Panc1 (cell line): ENCODE measurements at regions not wholly inside any gene's neighbourhood (a gene's known extent, or its start where the extent isn't known, plus 50 kb on each side); places are given as distances from the start of the nearest gene placed in this dataset.

Experiments used
- ATAC-seq: fragments of 200-7000 bp; cut with Tn5 transposase; 2 replicates; pipeline ENCODE4 v1.9.1; 2020; ENCODE audit warnings: mild to moderate bottlenecking, moderate library complexity
- BruUV-seq: library from RNA; stranded (reverse); fragments of 400-500 nt; replicated peaks from 2 replicates; lab custom pipeline; 2021; lab: Mats Ljungman, UMichigan
- CTCF ChIA-PET: fragments of 300-600 bp; sonication (Branson Sonifier 250); formaldehyde crosslinking; loops from one replicate; lab custom pipeline; 2022; ENCODE audit warnings: antibody characterized with exemption; lab: Charles Lee
- POLR2A ChIA-PET: fragments of 300-600 bp; sonication (Branson Sonifier 250); formaldehyde crosslinking; loops from one replicate; lab custom pipeline; 2022; ENCODE audit warnings: antibody characterized with exemption; lab: Charles Lee
- DNase-seq: peaks from one replicate; pipeline ENCODE4 v3.0.0-alpha.2; 2010; ENCODE audit warnings: low read depth, low spot score
- H3K27ac ChIP-seq: 2 replicates; pipeline ENCODE4 v1.5.1; 2011; ENCODE audit warnings: mild to moderate bottlenecking, low read length, inconsistent platforms
- H3K27me3 ChIP-seq: fragments of 200-500 bp; sonication (Bioruptor generic); 2 replicates; pipeline ENCODE4 v1.6.0; 2014; ENCODE audit warnings: low read length, inconsistent platforms; ENCODE audit not compliant: control insufficient read depth, insufficient read depth
- H3K36me3 ChIP-seq: fragments of 200-500 bp; sonication (Bioruptor generic); 2 replicates; pipeline ENCODE4 v1.5.1; 2014; ENCODE audit warnings: inconsistent platforms, mild to moderate bottlenecking, low read length, moderate library complexity; ENCODE audit not compliant: control insufficient read depth, insufficient read depth
- H3K4me1 ChIP-seq: 2 replicates; pipeline ENCODE4 v1.5.1; 2011; ENCODE audit warnings: inconsistent platforms, mild to moderate bottlenecking, low read length, moderate library complexity; ENCODE audit not compliant: control insufficient read depth, insufficient read depth
- H3K4me3 ChIP-seq, 2 experiments: 2 replicates each; pipeline ENCODE4 v1.5.1; 2011 to 2012; ENCODE audit warnings: low read depth in 2 of 2, low read length in 2 of 2, mild to moderate bottlenecking in 2 of 2, inconsistent platforms in 1 of 2, moderate library complexity in 1 of 2
- H3K9me3 ChIP-seq: fragments of 200-500 bp; sonication (Bioruptor generic); 2 replicates; pipeline ENCODE4 v1.5.1; 2014; ENCODE audit warnings: low read depth, mild to moderate bottlenecking, inconsistent platforms, low read length, moderate library complexity; ENCODE audit not compliant: control insufficient read depth, insufficient read depth
- POLR2AphosphoS5 ChIP-seq: IDR thresholded peaks from 2 replicates; pipeline ENCODE4 v1.6.1; 2012; ENCODE audit warnings: mild to moderate bottlenecking, low read depth, low read length, moderate library complexity
- SIN3A ChIP-seq: IDR thresholded peaks from 2 replicates; pipeline ENCODE4 v1.6.1; 2012; ENCODE audit warnings: low read depth, mild to moderate bottlenecking, low read length, moderate library complexity, borderline replicate concordance; ENCODE audit not compliant: insufficient read depth
- TCF7L2 ChIP-seq: IDR thresholded peaks from 2 replicates; pipeline ENCODE4 v1.6.1; 2011; ENCODE audit warnings: mild to moderate bottlenecking, low read depth, low read length, inconsistent platforms
- in situ Hi-C: cut with HindIII; loops from 2 replicates; pipeline ENCODE4 v1.10.0; 2016; ENCODE audit warnings: low sequenced_read_pairs, low pct_unique_long_range_greater_than_20kb
- intact Hi-C: fragments of 100-400 bp; cut with micrococcal nuclease; formaldehyde crosslinking; loops from one replicate; pipeline ENCODE4 v1.10.0; 2022; ENCODE audit not compliant: unreplicated experiment
- TF ChIP-seq, protein P1 (sequence below): fragments of 450-650 bp; IDR thresholded peaks from 2 replicates; pipeline ENCODE4 v1.5.1; 2017; ENCODE audit warnings: mild to moderate bottlenecking
- TF ChIP-seq, protein P2 (sequence below), 2 experiments: IDR thresholded peaks; 2 replicates each; pipeline ENCODE4 v1.6.1; 2011 to 2012; ENCODE audit warnings: low read depth in 2 of 2, control low read depth in 1 of 2, low read length in 1 of 2, mild to moderate bottlenecking in 1 of 2, moderate library complexity in 1 of 2; ENCODE audit not compliant: insufficient read depth in 1 of 2

DNA sequence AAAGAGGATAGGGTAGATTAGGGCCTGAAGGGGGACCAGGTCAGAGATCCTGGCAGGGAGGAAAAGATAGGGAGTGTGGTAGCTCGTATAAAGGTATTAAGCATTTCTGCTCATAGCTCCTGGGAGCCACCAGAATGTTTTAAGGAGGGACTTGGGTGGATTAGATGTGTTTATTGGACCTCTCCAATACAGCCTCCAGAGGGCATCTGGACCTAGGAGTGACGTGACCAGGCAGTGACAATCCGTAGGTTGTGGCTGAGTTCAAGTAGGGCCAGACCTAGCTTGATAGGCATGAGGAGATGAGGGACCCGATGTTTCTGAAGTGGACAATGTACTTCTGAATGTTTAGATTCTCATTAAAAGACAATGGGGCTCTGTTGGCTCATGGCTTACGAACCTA is 435.2 kb downstream of the MCTP2 start:
- no peaks in the 10 kb centered on the region for H3K27me3 ChIP-seq
- TF ChIP-seq SIN3A: no peak
- TF ChIP-seq, protein P1, sequence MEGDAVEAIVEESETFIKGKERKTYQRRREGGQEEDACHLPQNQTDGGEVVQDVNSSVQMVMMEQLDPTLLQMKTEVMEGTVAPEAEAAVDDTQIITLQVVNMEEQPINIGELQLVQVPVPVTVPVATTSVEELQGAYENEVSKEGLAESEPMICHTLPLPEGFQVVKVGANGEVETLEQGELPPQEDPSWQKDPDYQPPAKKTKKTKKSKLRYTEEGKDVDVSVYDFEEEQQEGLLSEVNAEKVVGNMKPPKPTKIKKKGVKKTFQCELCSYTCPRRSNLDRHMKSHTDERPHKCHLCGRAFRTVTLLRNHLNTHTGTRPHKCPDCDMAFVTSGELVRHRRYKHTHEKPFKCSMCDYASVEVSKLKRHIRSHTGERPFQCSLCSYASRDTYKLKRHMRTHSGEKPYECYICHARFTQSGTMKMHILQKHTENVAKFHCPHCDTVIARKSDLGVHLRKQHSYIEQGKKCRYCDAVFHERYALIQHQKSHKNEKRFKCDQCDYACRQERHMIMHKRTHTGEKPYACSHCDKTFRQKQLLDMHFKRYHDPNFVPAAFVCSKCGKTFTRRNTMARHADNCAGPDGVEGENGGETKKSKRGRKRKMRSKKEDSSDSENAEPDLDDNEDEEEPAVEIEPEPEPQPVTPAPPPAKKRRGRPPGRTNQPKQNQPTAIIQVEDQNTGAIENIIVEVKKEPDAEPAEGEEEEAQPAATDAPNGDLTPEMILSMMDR: peak; percentile 25; the same call in 1 of the 2 replicates
- TF ChIP-seq, protein P2, sequence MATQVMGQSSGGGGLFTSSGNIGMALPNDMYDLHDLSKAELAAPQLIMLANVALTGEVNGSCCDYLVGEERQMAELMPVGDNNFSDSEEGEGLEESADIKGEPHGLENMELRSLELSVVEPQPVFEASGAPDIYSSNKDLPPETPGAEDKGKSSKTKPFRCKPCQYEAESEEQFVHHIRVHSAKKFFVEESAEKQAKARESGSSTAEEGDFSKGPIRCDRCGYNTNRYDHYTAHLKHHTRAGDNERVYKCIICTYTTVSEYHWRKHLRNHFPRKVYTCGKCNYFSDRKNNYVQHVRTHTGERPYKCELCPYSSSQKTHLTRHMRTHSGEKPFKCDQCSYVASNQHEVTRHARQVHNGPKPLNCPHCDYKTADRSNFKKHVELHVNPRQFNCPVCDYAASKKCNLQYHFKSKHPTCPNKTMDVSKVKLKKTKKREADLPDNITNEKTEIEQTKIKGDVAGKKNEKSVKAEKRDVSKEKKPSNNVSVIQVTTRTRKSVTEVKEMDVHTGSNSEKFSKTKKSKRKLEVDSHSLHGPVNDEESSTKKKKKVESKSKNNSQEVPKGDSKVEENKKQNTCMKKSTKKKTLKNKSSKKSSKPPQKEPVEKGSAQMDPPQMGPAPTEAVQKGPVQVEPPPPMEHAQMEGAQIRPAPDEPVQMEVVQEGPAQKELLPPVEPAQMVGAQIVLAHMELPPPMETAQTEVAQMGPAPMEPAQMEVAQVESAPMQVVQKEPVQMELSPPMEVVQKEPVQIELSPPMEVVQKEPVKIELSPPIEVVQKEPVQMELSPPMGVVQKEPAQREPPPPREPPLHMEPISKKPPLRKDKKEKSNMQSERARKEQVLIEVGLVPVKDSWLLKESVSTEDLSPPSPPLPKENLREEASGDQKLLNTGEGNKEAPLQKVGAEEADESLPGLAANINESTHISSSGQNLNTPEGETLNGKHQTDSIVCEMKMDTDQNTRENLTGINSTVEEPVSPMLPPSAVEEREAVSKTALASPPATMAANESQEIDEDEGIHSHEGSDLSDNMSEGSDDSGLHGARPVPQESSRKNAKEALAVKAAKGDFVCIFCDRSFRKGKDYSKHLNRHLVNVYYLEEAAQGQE (IDR thresholded peaks at IDR 0.05; ENCODE audit: insufficient read depth in 1 of 2, low read depth in 2 of 2, low read length in 1 of 2): no peak
- no peak for DNase-seq
- intact Hi-C loops: loop anchor here (10.0 kb wide), 1 partner anchor 252 kb away; no protein-coding TSS in a partner anchor
- ChIA-PET CTCF (no interaction called here), POLR2A (no interaction called here)
- no TSS peak for BruUV-seq
- H3K9me3 ChIP-seq: no peaks in the 10 kb centered on the region
- H3K4me3 ChIP-seq: no peak overlapping the region
- H3K36me3 ChIP-seq: no peaks in the 10 kb centered on the region
- H3K27ac ChIP-seq: no peak overlapping the region
- 0 out of 2 replicates have a peak, but pooled peaks cover 1% of the 10 kb centered on the region for H3K4me1 ChIP-seq
- in situ Hi-C loops: no loop called here
- no peak for ATAC-seq

DNA sequence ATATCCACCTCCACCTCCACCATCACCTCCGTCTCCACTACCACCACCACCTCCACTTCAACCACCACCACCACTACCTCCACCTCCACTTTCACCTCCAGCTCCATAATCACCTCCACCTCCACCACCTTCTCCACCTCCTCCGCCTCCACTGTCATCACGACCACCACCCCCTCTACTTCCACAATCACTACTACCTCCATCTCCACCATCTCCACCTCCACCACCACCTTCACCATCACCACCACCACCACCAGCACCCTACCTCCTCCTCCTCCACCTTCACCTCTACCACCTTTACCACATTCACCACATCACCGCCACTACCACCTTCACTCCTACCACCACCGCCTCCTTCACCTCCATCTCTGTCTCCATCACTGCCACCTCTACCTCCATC is 435.7 kb downstream of the MCTP2 start:
- in situ Hi-C loops: no loop called here
- 0 out of 2 replicates have a peak, but pooled peaks cover 5% of the 10 kb centered on the region for H3K4me1 ChIP-seq
- BruUV-seq: no TSS peak
- DNase-seq: no peak
- H3K27ac ChIP-seq: no peak overlapping the region
- H3K9me3 ChIP-seq: no peaks in the 10 kb centered on the region
- intact Hi-C loops: loop anchor here (10.0 kb wide), 1 partner anchor 252 kb away; no protein-coding TSS in a partner anchor
- TF ChIP-seq, protein P1: no peak
- TF ChIP-seq, protein P2 (IDR thresholded peaks at IDR 0.05; ENCODE audit: insufficient read depth in 1 of 2, low read depth in 2 of 2, low read length in 1 of 2): no peak
- TF ChIP-seq TCF7L2 (no peak), SIN3A (no peak), POLR2AphosphoS5 (no peak)
- H3K36me3 ChIP-seq: no peaks in the 10 kb centered on the region
- ChIA-PET POLR2A (no interaction called here), CTCF (no interaction called here)
- no peaks in the 10 kb centered on the region for H3K27me3 ChIP-seq
- ATAC-seq: no peak
- H3K4me3 ChIP-seq: no peak overlapping the region
